OCI-LY7 (cell line): ENCODE measurements at regions not wholly inside any gene's neighbourhood (a gene's known extent, or its start where the extent isn't known, plus 50 kb on each side); places are given as distances from the start of the nearest gene placed in this dataset.

Experiments
- EZH2phosphoT487 ChIP-seq: fragments of 200-600 bp; sonication (generic); IDR thresholded peaks from 2 replicates; pipeline ENCODE4 v1.6.1; 2018; ENCODE audit warnings: low read depth, borderline replicate concordance, mild to moderate bottlenecking, mixed run types, antibody characterized with exemption, low read length, moderate library complexity, mixed read lengths
- TF ChIP-seq, protein P1 (sequence below): fragments of 200-600 bp; sonication (generic); conservative IDR thresholded peaks from 2 replicates; pipeline ENCODE4 v1.5.1; 2014; ENCODE audit warnings: mild to moderate bottlenecking, antibody characterized with exemption, low read length, moderate library complexity, mixed read lengths

DNA sequence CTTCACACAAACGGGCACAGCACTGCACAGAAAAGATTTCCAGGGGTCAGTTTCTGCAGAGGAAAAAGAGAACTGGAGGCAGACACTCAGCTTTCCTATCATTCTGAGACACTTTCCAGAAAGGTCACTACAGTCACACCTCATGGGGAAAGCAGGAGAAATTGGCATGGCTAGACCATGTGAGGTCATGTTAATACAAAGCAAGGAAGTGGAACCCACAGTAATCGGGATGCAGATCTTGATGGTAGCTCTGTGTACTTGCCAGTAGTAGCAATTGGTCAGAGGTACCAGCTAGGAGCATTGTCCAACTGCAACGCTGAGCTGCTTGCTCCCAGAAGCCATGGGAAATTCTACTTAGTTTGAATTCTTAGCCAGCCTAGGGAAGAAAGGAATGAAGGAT lies 255.3 kb upstream of the PCDH10 start:
- TF ChIP-seq, protein P1, sequence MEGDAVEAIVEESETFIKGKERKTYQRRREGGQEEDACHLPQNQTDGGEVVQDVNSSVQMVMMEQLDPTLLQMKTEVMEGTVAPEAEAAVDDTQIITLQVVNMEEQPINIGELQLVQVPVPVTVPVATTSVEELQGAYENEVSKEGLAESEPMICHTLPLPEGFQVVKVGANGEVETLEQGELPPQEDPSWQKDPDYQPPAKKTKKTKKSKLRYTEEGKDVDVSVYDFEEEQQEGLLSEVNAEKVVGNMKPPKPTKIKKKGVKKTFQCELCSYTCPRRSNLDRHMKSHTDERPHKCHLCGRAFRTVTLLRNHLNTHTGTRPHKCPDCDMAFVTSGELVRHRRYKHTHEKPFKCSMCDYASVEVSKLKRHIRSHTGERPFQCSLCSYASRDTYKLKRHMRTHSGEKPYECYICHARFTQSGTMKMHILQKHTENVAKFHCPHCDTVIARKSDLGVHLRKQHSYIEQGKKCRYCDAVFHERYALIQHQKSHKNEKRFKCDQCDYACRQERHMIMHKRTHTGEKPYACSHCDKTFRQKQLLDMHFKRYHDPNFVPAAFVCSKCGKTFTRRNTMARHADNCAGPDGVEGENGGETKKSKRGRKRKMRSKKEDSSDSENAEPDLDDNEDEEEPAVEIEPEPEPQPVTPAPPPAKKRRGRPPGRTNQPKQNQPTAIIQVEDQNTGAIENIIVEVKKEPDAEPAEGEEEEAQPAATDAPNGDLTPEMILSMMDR = no peak
- TF ChIP-seq EZH2phosphoT487 = no peak
